HG03342 (cell line): ENCODE measurements at regions not wholly inside any gene's neighbourhood (a gene's known extent, or its start where the extent isn't known, plus 50 kb on each side); places are given as distances from the start of the nearest gene placed in this dataset.

Source experiments
- ATAC-seq: cut with Tn5 transposase; IDR thresholded peaks from one replicate; pipeline ENCODE4 v1.9.1; 2021; ENCODE audit warnings: mild to moderate bottlenecking, moderate library complexity; ENCODE audit not compliant: unreplicated experiment

DNA sequence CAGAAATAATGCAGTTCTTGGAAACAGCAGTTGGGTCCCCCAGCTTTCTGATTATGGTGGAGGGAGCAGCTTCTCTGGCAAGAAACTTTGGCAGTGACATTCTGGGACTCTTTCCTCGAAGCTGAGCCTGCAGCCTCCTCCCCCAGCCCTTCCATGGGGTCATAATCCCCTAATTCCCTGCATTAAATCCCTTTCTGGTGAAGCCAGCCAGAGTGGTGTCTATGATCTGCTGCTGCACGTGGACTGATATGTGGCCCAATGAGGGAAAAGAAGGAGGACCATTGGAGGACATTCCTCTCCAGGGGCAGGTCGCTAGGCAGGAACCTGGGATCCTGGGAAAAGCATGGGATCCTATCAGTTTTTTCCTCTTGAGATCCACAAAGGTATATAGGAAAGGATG, 470.5 kb downstream of the RPS24 start:
- ATAC-seq: no peak

DNA sequence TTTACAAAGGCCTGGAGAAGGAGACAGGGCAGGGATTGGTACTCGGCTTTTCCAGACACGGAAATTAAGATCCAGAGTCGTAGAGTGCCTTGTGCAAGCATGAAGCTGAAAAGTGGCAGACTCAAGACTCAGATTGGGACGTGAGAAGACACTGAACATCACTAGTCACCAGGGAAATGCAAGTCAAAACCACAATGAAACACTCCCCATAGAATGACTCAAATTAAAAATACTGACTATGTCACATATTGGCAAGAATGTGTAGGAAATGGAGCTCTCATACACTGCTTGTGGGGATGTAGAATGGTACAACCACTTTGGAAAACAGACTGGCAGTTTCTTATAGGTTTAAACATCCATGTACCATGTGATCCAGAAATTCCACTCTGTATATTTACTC, 472.0 kb downstream of the RPS24 start:
- no peak for ATAC-seq

GRCh38 chr10:78506614-78507013, 473.0 kb downstream of the RPS24 start:
- ATAC-seq: no peak

GRCh38 chr10:78507510-78508160, 474.0 kb downstream of the RPS24 start:
- ATAC-seq: no peak

DNA sequence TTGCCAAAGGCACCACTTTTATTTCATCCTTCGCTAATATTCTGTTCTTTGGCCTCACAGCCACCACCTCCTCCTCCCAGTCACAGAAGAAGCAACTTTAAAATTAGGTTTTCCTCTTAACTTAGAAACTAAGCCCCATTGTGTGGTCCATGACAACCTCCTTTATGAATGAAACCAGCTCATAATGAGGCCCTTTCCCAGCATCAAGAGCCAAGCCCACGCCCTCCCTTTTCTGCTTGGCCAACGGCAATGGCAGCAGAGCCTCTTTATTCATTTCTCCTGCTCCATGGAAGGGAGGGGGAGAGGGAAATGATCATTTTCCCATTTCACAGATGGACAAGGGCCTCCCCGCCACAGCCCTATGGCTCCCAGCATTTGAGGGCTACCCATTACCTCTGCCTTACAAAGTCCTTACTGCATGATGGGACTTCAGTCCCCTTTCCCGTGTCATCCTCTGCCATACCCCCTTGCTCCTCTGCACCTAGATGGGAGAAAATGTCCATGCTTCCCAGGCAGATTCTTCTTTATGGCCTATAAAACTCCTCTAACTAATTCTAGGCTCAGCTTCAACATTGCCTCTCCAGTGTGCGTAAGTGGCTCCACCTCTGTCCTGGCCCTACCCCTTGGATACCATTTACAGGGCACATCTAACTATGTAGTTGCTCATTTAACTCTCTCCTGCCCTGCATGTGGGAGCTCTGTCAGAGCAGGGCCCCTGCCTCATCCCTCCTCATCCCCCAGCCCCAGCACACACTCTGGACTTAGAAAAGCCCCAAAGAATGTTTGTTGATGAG, 475.5 kb downstream of the RPS24 start:
- no peak for ATAC-seq

- ATAC-seq: no peak
Measured at GRCh38 chr10:78510566-78511323, 477.1 kb downstream of the RPS24 start.

- no peak for ATAC-seq
Measured at GRCh38 chr10:78511324-78512204, 477.9 kb downstream of the RPS24 start.

DNA sequence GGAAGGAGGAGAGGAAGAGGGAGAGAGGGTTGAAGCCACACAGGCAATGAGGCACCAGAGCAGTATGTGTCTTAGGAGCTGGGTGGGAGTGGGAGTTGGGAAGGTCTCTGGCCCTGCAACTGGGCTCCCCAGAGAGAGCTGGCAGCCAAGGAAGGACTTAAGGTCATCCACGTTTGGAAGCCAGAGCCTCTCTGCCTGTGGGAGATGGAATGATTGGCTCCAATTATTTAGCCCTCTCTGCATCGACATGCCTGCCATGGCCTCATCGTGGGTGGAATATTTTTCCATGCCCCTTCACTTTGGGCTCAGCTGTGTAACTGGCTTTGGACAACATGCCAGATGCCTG, 478.5 kb downstream of the RPS24 start:
- no peak for ATAC-seq

GRCh38 chr10:78513330-78513729, 479.7 kb downstream of the RPS24 start:
- no peak for ATAC-seq

DNA sequence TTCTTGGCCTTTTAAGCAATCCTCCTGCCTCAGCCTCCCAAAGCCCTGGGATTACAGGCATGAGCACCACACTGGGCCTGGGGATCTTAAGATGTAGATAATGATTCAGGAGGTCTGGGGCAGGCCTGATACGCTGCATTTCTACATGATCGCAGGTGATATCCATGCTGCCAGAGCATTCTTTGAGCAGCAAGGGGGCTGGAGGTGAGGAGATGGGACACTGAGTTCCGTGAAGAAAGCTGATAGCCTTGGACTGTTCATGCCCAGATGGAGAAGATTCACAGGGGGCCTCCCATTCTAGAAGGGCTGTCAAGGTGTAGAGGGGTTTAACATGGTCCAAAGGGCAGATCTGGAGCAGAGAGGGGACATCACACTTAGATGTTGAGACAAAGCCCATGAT, 480.3 kb downstream of the RPS24 start:
- ATAC-seq: no peak

- no peak for ATAC-seq
Measured at GRCh38 chr10:78514459-78514858, 480.8 kb downstream of the RPS24 start.

GRCh38 chr10:78515038-78515872, 481.6 kb downstream of the RPS24 start:
- ATAC-seq: no peak

DNA sequence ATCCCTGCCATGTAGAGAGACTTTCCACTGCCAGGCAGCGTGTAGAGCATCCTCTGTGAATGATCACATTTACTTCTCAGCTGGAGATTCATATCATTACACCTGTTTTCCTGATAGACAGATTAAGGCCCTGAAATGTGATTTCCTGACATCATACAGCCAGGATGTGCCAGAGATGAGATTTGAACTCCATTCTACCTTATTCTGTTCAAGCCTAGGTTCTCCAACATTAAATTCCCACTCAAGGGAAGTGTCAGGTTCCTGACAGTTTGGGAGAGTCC, 482.1 kb downstream of the RPS24 start:
- ATAC-seq: no peak

GRCh38 chr10:78516236-78516635, 482.6 kb downstream of the RPS24 start:
- no peak for ATAC-seq

DNA sequence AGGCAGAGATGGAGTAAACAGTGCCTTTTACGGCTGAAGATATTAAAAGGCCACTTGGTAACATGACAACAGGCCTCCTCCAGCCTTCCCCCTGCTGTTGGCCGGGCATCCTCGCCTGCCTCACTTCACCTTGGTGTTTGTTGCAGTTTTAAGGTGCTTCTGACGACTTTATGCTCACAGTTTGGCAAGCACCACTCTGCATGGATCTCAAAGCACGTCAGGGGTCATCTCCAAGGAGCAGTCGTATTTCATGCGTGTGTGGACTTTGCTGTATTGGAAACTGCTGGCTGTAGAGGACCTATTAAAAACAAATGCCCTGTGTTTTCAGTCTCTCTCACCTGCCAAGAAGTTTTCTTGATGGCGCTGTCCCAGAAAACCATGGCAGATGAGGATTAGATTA, 483.1 kb downstream of the RPS24 start:
- ATAC-seq: no peak

- no peak for ATAC-seq
Measured at GRCh38 chr10:78518224-78518623, 484.6 kb downstream of the RPS24 start.

DNA sequence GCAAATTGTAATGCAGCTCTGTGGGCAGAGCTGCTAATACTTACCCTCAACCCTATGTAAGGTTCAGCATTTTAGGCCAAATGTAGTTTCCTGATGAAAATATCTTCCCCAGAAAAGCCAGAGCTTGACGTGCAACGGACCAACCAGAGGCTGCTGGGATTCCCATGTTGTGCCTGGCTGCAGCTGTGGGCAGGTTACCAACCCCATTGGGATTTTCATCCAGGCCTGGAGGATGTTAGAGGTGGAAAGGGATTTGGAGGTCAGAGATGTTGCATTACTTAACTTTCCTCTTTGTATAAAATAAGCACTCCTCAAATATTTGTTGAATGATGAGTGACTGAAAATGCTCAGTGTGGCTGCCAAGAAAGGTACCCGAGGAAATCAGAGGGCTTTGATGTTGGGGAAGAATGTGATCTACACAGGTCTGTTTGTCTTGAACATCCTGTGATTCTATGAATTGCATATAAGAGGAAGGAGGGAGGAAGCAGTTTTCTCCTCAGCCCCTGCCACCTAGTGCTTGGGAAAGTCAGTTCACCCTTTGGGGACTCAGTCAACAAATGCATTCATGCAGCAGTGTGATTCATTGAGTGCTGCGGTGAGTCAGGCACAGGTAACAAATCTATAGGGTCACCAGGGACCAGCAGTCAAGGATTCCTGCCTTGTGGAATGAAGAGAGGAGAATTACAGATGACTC, 487.2 kb downstream of the RPS24 start:
- no peak for ATAC-seq

- ATAC-seq: no peak
Measured at GRCh38 chr10:78523453-78523852, 489.8 kb downstream of the RPS24 start.

DNA sequence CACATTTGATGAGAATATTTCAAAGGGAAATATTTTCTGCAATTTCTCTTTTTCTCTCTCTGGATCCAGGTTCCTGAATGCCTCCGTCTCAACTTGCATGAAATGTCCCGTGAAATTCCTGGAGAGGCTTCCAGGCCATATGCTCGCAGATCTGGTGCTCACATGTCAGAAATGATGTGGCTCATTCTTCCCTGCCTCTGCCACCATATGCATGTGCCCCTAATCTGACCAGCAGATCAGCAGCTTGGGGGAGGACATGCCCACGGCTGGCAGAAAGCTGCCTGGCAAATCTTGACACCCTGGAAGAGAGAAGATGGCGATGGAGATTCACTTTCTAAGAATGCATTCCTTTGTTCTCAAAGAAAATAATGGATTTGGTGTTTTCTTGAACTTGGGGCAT, 490.7 kb downstream of the RPS24 start:
- no peak for ATAC-seq

DNA sequence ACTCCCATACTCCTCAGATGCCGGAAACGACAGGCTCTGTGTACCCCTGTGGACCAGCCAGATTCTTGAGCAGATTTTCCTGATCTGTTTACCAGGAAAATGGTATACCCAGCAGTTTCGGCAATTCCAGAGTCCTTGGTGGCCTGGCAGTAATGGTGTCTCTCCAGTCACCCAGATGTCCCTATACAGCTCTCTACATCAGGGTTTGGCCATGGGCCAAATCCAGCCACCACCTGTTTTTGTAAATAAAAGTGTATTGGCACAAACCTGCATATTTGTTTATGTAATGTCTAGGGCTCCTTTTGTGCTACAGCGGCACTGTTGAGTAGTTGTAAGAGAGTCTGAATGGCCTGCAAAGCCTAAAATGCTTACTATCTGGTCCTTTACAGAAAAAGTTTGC, 491.3 kb downstream of the RPS24 start:
- ATAC-seq: no peak
